Stimulated activated CD8-positive, alpha-beta memory T cell treated with anti-CD3 and anti-CD28 coated beads, Interleukin-7, amount 100 ng/mL, for 48 hours (primary cell): ENCODE measurements at regions not wholly inside any gene's neighbourhood (a gene's known extent, or its start where the extent isn't known, plus 50 kb on each side); places are given as distances from the start of the nearest gene placed in this dataset.
"Not testable (repeated sequence)": the region's sequence is repeated elsewhere in the genome, so short reads cannot be mapped to it uniquely, and the experiment has no call there.

ENCODE experiments used
- DNase-seq, 2 donors: peaks; one replicate each; pipeline ENCODE4 v3.0.0-alpha.2; 2020; ENCODE audit warnings: low read depth in 1 of 2; ENCODE audit errors: extremely low read depth in 1 of 2

DNA sequence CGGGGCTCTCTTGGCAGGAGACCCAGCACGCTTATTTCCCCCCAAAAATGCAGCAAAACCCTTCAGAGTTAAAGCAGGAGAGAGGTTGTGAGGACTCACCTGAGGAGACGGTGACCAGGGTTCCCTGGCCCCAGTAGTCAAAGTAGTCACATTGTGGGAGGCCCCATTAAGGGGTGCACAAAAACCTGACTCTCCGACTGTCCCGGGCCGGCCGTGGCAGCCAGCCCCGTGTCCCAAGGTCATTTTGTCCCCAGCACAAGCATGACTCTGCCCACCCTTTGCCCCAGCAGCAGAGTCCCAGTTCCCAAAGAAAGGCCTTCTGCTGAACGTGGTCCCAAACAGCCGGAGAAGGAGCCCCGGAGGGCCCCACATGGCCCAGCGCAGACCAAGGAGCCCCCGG lies 337.7 kb downstream of the TMEM121 start:
- DNase-seq = no peak

DNA sequence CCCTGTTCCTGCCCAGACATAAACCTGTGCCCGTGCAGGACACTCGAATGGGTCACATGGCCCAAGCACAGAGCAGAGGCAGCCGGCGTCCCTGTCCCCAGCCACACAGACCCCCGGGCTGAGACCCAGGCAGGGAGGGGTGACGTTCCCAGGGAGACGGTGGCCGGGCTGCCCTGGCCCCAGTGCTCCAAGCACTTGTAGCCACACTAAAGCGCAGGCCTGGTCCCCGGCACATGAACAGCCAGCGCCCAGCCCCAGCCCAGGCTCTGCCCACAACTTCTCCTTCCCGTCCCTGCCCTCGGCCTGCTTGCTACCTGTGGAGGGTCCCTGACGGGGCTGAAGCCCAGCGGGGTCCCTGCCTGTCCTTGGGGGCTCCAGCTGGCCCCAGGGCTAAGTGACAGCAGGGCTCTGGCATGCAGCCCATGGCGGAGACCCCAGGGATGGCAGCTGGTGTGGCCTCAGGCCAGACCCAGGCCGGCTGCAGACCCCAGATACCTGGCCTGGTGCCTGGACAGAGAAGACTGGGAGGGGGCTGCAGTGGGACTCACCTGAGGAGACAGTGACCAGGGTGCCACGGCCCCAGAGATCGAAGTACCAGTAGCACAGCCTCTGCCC lies 338.4 kb downstream of the TMEM121 start:
- DNase-seq = no peak

DNA sequence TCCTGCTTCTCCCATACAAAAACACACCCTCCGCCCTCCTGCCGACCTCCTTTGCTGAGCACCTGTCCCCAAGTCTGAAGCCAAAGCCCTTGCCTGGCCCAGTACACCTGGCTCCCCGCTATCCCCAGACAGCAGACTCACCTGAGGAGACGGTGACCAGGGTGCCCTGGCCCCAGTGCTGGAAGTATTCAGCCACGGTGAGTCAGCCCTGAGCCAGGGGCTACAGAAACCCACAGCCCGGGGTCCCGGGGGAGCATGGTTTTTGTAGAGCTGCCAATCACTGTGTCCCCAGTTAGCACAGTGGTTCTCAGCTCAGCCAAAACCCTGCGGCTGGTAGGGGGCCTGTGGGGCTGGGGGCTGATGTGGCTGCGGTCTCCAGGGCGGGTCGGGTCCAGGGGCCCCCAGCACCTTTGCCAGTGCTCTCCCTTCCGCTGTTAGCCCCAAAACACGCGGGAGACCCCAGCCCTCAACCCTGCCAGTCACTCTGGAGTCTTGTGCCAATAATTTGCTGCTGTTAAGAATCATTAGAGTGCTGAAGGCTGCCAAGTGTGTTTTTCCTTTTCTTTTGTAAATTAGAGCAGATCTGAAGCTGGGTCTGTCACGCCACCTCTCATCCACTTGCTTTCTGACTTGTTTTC lies 339.0 kb downstream of the TMEM121 start:
- no peak for DNase-seq

DNA sequence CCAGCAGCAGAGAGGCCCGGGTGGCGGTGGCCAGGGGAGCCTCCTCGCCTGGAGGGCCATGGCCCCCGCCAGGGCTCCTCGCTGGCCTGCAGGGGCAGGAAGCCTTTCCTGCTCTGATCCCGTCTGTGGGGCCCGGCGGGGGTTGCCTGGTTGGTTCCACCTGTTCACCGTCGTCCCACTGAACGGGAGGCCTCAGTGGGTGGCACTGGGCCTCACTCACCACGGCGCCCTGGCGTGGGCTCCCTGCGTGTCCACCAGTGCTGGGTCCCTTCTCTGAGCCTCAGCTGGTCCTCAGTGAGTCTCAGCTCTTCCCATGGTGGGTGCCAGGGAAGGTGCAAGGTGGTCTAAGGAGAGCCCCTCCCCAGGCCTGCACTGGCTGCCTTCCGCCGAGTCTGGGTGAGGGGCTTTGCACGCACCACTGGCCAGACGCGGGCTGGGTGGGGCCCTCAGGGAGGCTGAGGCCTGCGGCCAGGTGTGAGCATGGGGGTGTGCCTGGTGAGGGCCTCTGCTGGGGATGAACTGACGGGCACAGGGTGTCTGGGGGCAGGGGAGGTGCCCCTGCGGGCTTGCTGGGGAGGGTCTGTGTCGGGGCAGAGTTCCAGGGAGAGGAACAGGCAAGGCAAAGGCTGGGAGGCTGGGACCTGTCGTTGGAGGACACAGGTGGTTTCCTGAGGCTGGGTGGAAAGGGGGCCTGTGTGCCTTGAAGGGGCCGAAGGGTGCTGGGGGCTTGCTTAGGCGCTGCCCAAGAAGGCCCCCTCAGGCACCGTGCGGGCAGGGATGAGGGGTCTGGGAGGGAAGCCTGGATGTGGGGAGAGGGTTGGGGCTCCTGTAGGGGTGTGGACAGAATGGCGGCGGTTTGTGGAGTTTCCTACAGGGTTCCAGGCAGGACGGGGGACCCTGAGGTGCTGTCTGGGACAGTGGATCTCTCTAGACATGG lies 339.8 kb downstream of the TMEM121 start:
- no peak for DNase-seq

DNA sequence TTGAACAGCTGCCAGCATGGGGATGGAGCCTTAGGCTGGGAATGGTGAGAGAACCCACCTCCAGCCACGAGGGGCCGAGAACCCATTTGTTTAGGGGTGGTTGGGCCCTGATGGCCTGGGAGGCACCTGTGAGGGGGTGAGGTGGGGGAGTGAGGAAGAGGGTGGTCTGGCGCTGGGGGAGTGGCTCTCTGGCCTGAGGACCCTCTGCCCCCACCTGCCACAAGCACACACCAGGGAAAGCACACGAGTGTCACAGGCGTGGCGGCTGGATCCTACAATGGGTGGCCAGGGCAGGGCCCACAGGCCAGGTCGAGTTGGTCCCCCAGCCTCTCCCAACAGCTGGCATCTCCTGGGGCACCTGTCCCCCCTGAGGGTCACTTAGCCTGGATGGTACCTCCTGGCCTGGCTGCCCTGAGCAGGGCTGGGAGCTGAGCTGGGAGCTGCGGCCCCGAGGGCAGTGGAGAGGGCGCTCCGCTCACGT lies 340.5 kb downstream of the TMEM121 start:
- no peak for DNase-seq

DNA sequence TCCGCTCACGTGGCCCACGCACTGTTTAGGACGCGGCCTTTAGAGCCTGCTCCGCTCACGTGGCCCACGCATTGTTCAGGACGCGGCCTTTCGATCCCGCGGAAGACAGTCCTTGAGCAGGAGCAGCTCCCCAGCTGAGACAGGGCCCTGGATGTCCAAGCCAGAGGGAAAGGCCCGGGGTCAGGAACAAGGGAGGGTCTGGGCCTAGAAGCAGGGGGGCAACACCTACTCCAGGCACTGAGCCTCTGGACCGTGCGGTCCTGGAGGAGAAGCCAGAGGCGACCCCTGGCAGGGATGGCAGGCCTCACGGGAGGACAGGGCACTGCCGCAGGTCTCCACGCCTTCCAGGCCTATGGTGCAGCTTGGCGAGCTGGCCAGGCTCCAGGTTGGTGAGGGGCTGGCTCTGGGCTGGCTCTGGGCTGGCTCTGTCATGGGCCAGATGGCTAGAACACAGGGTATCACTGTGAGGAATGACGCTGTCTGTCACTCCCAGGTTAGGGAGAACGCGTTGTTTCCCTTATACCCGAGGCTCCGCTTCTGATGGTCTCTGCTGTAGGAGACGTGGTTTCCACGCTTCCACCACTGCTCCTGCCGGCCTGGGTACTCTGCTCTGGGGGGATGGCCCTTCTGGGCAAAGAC lies 341.7 kb downstream of the TMEM121 start:
- DNase-seq = no peak

DNA sequence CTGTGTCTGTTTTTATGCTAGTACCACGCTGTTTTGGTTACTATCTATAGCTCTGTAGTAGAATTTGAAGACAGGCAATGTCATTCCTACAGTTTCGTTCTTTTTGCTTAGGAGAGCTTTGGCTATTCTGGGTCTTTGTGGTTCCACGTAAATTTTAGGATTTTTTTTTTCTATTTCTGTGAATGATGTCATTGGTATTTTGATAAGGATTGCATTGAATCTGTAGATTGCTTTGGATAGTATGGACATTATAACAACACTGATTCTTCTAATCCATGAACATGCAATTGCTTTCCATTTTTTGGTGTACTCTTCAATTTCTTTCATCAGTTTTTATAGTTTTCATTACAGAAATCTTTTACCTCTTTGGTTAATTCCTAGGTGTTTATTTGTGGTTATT lies 345.2 kb downstream of the TMEM121 start:
- DNase-seq = no peak

DNA sequence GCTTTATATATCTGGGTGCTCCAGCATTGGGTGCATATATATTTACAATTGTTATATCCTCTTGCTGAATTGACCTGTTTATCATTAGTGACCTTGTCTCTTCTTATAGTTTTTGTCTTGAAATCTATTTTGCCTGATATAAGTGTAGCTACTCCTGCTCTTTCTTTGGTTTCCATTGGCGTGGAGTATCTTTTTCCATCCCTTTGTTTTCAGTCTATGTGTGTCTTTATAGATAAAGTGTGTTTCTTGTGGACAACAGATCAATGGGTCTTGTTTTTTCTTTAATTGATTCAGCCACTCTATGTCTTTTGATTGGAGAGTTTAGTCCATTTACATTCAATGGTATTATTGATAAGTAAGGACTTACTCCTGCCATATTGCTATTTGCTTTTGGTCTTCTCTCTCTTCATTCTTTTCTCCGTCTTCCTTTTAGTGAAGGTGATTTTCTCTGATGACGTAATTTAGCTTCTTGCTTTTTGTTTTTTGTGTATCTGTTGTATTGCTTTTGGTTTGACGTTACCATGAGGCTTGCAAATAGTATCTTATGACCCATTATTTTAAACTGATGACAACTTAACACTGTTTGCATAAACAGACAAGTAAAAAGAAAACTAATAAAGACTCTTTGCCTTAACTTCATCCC lies 347.6 kb downstream of the TMEM121 start:
- no peak for DNase-seq

DNA sequence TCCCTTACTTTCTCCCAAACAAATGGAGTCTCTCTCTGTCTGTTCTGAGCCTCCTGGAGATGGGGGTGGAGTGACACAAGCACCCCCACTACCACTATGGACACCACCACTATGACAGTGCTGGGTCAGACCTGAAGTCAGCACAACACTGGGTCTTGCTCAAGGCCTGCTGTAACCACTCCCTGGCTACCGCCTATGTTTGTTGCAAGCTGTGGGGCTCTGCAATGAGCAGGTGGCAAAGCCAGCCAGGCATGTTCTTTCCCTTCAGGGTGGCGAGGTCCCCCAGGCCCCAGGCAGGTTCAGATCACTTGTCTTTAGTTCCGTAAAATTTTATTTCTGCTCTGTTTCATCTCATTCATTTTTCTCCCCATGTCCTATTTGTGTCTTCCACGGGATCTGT lies 349.8 kb downstream of the TMEM121 start:
- DNase-seq = no peak

DNA sequence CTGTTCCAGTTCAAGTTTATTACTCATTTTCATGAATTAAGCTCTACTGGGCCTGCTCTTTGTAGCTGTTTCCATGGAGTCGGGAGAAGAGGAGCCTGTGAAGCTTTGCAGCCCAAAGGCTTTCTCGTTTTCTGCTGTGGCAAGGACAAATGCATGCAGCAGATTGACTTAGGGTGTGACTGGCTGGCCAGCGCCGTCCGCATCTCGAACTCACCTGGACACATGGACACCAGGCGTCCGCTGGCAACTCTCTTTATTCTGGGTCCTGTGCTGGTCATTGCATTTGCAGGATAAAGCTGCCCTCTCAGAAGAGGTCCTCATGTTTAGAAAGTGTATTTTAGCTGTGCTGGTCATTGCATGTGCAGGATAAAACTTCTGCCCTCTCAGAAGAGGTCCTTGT lies 350.4 kb downstream of the TMEM121 start:
- DNase-seq = no peak

DNA sequence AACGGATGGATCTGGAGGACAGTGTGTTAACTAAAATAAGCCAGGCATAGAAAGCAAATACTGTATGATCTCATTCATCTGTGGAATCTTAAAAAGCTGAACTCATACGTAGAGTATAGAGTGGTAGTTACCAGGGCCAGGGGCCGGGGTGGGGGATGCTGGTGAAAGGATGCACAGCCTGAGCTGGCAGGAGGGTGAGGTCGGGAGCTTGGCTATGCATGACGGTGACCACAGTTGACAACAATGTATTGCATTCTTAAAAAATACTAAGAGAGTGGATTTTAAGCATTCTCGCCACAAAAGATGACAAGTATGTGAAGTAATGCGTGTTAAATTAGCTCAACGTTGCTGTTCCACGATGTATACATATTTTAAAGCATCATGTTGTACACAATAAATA lies 351.3 kb downstream of the TMEM121 start:
- no peak for DNase-seq

DNA sequence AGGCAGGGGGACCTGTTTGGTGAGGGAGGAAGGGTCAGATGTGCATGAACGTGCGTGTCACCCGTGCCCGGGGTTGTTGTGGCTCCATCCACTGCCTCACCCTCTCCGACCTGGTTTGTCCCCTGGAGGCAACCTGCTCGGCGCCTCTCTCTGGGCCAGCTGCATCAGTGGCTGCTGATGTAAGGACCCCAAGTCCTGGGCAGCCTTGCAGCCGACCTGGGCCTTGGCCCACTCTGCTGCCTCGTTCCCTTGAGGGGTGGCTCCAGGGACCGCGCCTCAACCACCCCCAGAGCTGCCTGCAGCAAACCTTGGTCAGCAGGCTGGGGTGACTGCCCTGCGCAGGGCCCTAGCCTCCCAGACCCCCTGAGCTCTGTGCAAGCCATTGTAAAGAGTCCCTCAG lies 351.7 kb downstream of the TMEM121 start:
- DNase-seq = no peak

DNA sequence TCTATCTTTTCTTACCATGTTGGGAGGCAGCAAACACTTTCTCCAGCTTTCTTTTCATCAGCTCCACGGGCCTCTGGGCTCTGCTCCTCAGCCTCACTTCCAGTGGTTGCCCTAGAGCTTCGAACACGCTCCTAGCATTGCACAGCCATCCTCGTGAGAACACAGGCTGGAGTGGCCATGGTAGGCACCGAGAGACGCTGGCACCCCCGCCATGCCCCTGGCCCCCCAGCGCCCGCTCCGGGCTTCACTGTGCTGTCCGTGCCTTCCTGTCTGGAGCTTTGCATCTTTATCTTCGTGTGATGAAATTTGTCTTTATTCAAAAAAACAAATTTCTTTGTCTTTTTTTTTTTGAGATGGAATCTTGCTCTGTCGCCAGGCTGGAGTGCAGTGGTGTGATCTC lies 352.2 kb downstream of the TMEM121 start:
- no peak for DNase-seq

DNA sequence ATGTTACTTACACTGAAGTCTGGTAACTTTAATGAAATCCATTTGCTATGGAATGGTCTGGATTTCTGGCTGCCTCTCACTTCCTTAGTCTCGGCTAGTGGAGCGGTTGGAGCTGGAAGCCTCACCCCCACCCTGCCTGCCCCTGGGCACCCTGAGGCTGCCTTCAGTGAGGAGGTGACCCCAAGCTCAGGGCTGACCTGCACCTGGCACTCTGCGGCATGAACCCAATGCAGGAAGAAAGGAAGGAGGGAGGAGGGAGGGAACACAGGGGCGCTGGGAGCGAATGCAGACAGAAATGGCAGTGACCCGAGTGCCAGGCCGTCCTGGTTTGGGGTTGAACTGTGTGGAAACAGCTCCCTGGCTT lies 353.1 kb downstream of the TMEM121 start:
- no peak for DNase-seq

DNA sequence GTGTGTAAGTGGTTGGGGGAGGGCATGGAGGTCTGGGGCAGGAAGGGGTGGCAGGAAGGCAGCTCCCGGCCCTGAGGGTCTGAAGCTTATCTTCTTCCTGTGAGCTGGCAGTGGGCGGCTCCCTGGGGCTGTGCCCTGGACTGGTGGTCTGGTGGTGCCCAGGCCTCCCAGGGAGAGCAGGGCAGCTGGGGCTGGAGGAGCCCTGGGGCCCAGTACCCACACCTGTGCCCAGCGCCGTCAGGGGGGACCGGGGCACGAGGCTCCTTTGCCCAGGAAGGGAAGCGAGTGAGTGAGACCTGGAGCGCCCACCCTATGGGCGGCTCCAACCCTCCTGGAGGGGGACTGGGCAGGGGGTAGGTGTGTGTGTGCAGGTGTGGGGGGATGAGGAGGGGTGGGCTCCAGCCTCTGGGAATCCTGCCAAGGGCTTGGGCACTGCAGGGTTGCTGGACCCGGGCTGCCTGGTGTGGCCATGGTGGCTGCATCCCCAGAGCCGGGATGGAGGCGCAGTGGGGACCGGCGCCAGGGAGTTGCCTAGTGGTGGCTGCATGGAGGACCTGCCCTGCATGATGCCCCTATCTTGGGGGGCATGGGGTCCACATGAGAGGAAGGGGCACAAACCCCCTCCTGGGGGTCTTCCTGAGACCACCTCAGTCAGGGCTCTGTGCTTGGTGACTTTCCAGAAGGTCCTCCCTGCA lies 353.6 kb downstream of the TMEM121 start:
- DNase-seq = no peak

DNA sequence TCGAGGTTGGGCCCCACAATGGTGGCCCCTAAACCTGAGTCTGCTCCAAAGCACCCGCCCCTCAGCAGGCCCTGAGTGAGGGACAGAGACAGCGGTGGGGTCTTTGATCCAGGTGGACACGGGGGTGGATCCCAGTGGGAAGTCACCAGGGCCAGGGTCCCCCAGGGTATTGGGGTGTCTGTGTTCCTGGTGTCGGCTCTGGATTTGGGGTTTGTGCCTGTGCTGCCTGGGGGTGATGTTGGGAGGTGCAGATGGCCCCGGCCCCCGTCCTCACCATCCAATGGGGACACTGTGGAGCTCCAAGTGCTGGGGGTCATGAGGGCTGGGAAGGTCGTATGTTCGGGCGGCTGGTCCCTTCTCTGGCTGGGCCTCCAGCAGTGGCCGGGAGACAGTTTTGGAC lies 354.2 kb downstream of the TMEM121 start:
- DNase-seq = no peak

DNA sequence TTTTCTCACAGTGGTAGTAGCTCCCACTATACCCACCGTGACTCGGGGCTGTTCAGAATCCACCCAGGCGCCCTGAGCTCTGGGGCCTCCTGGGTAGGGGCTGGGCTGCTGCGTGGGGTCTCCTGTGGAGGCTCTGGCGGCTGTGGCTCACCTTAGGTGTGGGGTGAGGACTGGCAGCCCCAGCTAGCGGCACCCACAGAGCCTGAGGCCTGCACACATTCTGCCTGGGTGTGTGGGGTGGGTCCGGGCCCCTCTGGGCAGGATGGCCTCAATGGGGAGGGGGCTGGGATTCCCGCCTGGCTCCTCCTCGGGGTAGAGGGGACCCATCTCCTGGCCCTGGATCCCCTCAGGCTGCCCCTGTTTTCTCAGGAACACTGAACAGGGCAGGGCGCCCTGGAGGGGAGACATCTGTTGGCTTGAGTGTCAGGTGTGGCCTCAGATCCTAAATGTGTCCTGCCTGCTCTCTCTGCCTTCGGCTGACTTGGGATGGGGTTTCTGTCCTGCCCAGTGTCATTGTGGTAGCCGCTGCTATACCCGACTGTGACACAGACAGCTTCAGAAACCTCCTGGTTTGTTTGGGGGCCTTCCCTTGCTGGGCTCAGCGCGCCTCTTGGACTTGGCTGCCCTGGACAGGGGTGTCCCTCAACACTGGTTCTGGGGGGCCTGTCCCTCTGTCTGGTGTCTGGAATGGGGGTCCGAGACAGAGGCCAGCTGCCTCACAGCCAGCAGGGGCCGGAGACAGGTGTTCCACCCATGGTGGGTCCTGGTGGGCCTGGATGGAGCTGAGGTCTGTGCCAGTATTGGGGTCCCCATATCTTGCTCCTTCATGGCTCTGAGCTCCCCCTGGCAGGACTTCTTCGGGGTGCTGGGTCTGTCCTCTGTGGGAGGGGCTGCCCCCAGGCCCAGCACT lies 354.9 kb downstream of the TMEM121 start:
- DNase-seq = no peak

DNA sequence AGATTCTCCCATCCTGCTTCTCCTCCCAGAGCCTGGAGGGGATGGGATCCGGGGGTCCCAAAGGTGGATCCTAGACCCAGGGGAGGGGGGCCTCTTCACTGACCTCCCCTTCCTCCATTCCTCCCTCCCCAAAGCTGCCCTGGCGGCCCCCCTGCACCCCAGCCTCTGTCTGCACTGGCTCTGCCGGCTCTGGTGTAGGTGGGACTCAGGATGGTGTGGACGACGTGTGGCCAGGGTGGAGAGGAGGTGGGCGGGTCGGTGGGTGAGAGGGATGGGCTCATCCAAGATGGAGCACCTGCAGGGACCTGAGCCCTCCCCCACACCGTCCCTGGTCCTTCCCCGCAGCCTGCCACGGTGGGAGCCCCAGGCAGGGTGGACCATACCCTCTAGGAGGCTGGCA lies 355.6 kb downstream of the TMEM121 start:
- not testable (repeated sequence) for DNase-seq

DNA sequence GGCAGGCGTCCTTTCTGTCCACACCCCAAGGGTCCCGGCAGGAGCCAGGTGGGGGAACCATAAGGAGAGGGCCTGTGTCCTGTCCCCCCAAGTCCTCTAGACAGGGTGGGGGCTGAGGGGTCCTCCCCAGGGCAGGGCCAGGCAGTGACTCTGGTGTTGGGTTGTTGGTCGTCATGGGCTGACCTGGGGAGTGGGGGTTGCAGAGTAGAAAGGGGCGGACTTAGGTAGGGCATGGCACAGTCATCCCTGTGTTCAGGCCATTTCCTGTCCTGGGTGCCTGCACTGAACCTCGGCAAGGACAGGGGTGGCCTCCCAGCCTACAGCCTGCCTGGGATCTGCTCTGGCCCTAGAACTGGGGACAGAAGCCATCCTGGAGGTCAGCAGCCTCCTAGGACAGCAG lies 356.2 kb downstream of the TMEM121 start:
- no peak for DNase-seq
